DMS114 treated with DMSO at 0.1 percent for 48 hours (cell line): ENCODE measurements at regions not wholly inside any gene's neighbourhood (a gene's known extent, or its start where the extent isn't known, plus 50 kb on each side); places are given as distances from the start of the nearest gene placed in this dataset.
"Not testable (repeated sequence)": the region's sequence is repeated elsewhere in the genome, so short reads cannot be mapped to it uniquely, and the experiment has no call there.

Experiments
- DNase-seq: peaks from one replicate; lab custom pipeline; 2025; ENCODE audit not compliant: unreplicated experiment; lab: John Stamatoyannopoulos, UW

GRCh38 chr2:4029081-4029480 lies 325.7 kb downstream of the DCDC2C start:
- no peak for DNase-seq

GRCh38 chr2:4039896-4040295 lies 336.5 kb downstream of the DCDC2C start:
- no peak for DNase-seq

- DNase-seq, result no peak
These were observed 344.9 kb downstream of the DCDC2C start for GRCh38 chr2:4047961-4048891.

GRCh38 chr2:4049463-4049862 lies 346.1 kb downstream of the DCDC2C start:
- no peak for DNase-seq

- no peak for DNase-seq
These were observed 350.6 kb downstream of the DCDC2C start for GRCh38 chr2:4053769-4054493.

- DNase-seq, result no peak
These were observed 362.8 kb downstream of the DCDC2C start for GRCh38 chr2:4066217-4066616.

GRCh38 chr2:4073026-4073569 lies 369.7 kb downstream of the DCDC2C start:
- DNase-seq, result no peak

- no peak for DNase-seq
These were observed 373.6 kb downstream of the DCDC2C start for GRCh38 chr2:4077017-4077416.

- DNase-seq, result no peak
These were observed 381.8 kb downstream of the DCDC2C start for GRCh38 chr2:4085186-4085585.

GRCh38 chr2:4090668-4091630 lies 387.6 kb downstream of the DCDC2C start:
- DNase-seq, result no peak

GRCh38 chr2:4091869-4092268 lies 388.5 kb downstream of the DCDC2C start:
- no peak for DNase-seq

- DNase-seq, result no peak
These were observed 391.4 kb downstream of the DCDC2C start for GRCh38 chr2:4094743-4095142.

- no peak for DNase-seq
These were observed 393.8 kb downstream of the DCDC2C start for GRCh38 chr2:4096978-4097766.

GRCh38 chr2:4098137-4098536 lies 394.8 kb downstream of the DCDC2C start:
- DNase-seq, result no peak

- DNase-seq, result no peak
These were observed 398.6 kb downstream of the DCDC2C start for GRCh38 chr2:4101936-4102335.

GRCh38 chr2:4107179-4107578 lies 403.8 kb downstream of the DCDC2C start:
- DNase-seq, result no peak

- no peak for DNase-seq
These were observed 406.9 kb downstream of the DCDC2C start for GRCh38 chr2:4110273-4110672.

- DNase-seq, result not testable (repeated sequence)
These were observed 412.1 kb downstream of the DCDC2C start for GRCh38 chr2:4115435-4115834.

GRCh38 chr2:4122726-4123125 lies 419.4 kb downstream of the DCDC2C start:
- DNase-seq, result no peak

- no peak for DNase-seq
These were observed 427.3 kb downstream of the DCDC2C start for GRCh38 chr2:4130651-4131050.
